Activated B cell treated with CpG ODN at 0.5 μM for 24 hours (primary cell): ENCODE measurements at regions not wholly inside any gene's neighbourhood (a gene's known extent, or its start where the extent isn't known, plus 50 kb on each side); places are given as distances from the start of the nearest gene placed in this dataset.

Experiments used
- ATAC-seq: fragments of 200-7000 bp; cut with Tn5 transposase; one replicate; pipeline ENCODE4 v1.10.0; 2021; ENCODE audit warnings: low read depth, mild to moderate bottlenecking, moderate library complexity
- CTCF ChIA-PET: fragments of 350-600 bp; sonication (Branson Sonifier 250); formaldehyde crosslinking; loops from one replicate; lab custom pipeline; 2021; ENCODE audit warnings: antibody characterized with exemption; lab: Charles Lee
- POLR2A ChIA-PET: fragments of 350-600 bp; sonication (Branson Sonifier 250); formaldehyde crosslinking; loops from one replicate; lab custom pipeline; 2021; ENCODE audit warnings: antibody characterized with exemption; lab: Charles Lee
- DNase-seq: peaks from one replicate; pipeline ENCODE4 v3.0.0; 2022
- H3K27ac Mint-ChIP-seq: one replicate; pipeline ENCODE4 v1.8.0; 2020; ENCODE audit warnings: mixed read lengths
- H3K27me3 Mint-ChIP-seq: one replicate; pipeline ENCODE4 v1.8.0; 2021; ENCODE audit warnings: mixed read lengths
- H3K36me3 Mint-ChIP-seq: one replicate; pipeline ENCODE4 v1.8.0; 2021; ENCODE audit warnings: low read depth, mixed read lengths
- H3K4me1 Mint-ChIP-seq: one replicate; pipeline ENCODE4 v1.8.0; 2021; ENCODE audit warnings: mixed read lengths
- H3K4me3 Mint-ChIP-seq: one replicate; pipeline ENCODE4 v1.8.0; 2020; ENCODE audit warnings: mild to moderate bottlenecking, mixed read lengths
- H3K9me3 Mint-ChIP-seq: one replicate; pipeline ENCODE4 v1.8.0; 2020; ENCODE audit warnings: mixed read lengths
- CTCF ChIP-seq: fragments of 200-600 bp; IDR thresholded peaks from one replicate; pipeline ENCODE4 v1.8.0; 2022; ENCODE audit warnings: antibody characterized with exemption, mild to moderate bottlenecking
- intact Hi-C: fragments of 100-400 bp; cut with micrococcal nuclease; formaldehyde crosslinking; loops from one replicate; pipeline ENCODE4 v1.15.1; 2024

- intact Hi-C loops = no loop called here
- Mint-ChIP-seq H3K4me1 (no peaks in the 10 kb centered on the region), H3K27me3 (peaks cover 4% of the 10 kb centered on the region), H3K27ac (no peak overlapping the region), H3K4me3 (no peak overlapping the region), H3K9me3 (no peaks in the 10 kb centered on the region), H3K36me3 (no peaks in the 10 kb centered on the region)
- ATAC-seq (no peak), DNase-seq (no peak)
- TF ChIP-seq CTCF = no peak
- POLR2A ChIA-PET = no interaction called here
- CTCF ChIA-PET = no interaction called here
Measured at GRCh38 chr1:30329802-30330557, 393.4 kb downstream of the MATN1 start.

GRCh38 chr1:30329263-30329753 is 394.1 kb downstream of the MATN1 start:
- no peaks in the 10 kb centered on the region for H3K9me3 Mint-ChIP-seq
- H3K4me1 Mint-ChIP-seq = no peaks in the 10 kb centered on the region
- no peak for TF ChIP-seq CTCF
- intact Hi-C loops = no loop called here
- peaks cover 4% of the 10 kb centered on the region for H3K27me3 Mint-ChIP-seq
- no peak overlapping the region for H3K27ac Mint-ChIP-seq
- ATAC-seq (no peak), DNase-seq (no peak)
- H3K4me3 Mint-ChIP-seq = no peak overlapping the region
- POLR2A ChIA-PET = no interaction called here
- no peaks in the 10 kb centered on the region for H3K36me3 Mint-ChIP-seq
- CTCF ChIA-PET = no interaction called here

- Mint-ChIP-seq H3K27me3 (peaks cover 4% of the 10 kb centered on the region), H3K27ac (no peak overlapping the region), H3K9me3 (no peaks in the 10 kb centered on the region), H3K4me3 (no peak overlapping the region), H3K4me1 (no peaks in the 10 kb centered on the region), H3K36me3 (no peaks in the 10 kb centered on the region)
- ChIA-PET CTCF (no interaction called here), POLR2A (no interaction called here)
- intact Hi-C loops = no loop called here
- DNase-seq = no peak
- no peak for TF ChIP-seq CTCF
- no peak for ATAC-seq
Measured at GRCh38 chr1:30328401-30329262, 394.8 kb downstream of the MATN1 start.

GRCh38 chr1:30328100-30328370 is 395.4 kb downstream of the MATN1 start:
- Mint-ChIP-seq H3K36me3 (no peaks in the 10 kb centered on the region), H3K9me3 (no peaks in the 10 kb centered on the region), H3K27ac (no peak overlapping the region), H3K4me3 (no peak overlapping the region), H3K27me3 (peaks cover 4% of the 10 kb centered on the region), H3K4me1 (no peaks in the 10 kb centered on the region)
- TF ChIP-seq CTCF = no peak
- DNase-seq (no peak), ATAC-seq (no peak)
- intact Hi-C loops = no loop called here
- POLR2A ChIA-PET = no interaction called here
- CTCF ChIA-PET = no interaction called here

GRCh38 chr1:30327370-30328099 is 395.9 kb downstream of the MATN1 start:
- no peak overlapping the region for H3K4me3 Mint-ChIP-seq
- H3K36me3 Mint-ChIP-seq = no peaks in the 10 kb centered on the region
- H3K27me3 Mint-ChIP-seq = peaks cover 4% of the 10 kb centered on the region
- POLR2A ChIA-PET = no interaction called here
- DNase-seq (no peak), ATAC-seq (no peak)
- H3K9me3 Mint-ChIP-seq = no peaks in the 10 kb centered on the region
- TF ChIP-seq CTCF = no peak
- no peak overlapping the region for H3K27ac Mint-ChIP-seq
- H3K4me1 Mint-ChIP-seq = no peaks in the 10 kb centered on the region
- intact Hi-C loops = no loop called here
- CTCF ChIA-PET = no interaction called here
